Neural progenitor cell (in vitro differentiated cells): ENCODE measurements at regions not wholly inside any gene's neighbourhood (a gene's known extent, or its start where the extent isn't known, plus 50 kb on each side); places are given as distances from the start of the nearest gene placed in this dataset.

Experiments used
- CTCF ChIP-seq: fragments of 200-600 bp; sonication (generic); IDR thresholded peaks from 2 replicates; pipeline ENCODE4 v1.5.1; 2017; ENCODE audit warnings: antibody characterized with exemption, mild to moderate bottlenecking
- EZH2 ChIP-seq: fragments of 200-600 bp; sonication (generic); IDR thresholded peaks from 2 replicates; pipeline ENCODE4 v1.6.1; 2017; ENCODE audit warnings: antibody characterized with exemption, mild to moderate bottlenecking, moderate library complexity

- TF ChIP-seq CTCF (no peak), EZH2 (no peak)
Measured at GRCh38 chr12:30126944-30127343, 343.2 kb upstream of the TMTC1 start.
